HEK293T (cell line): ENCODE measurements at regions not wholly inside any gene's neighbourhood (a gene's known extent, or its start where the extent isn't known, plus 50 kb on each side); places are given as distances from the start of the nearest gene placed in this dataset.

ENCODE experiments used
- CTCF ChIA-PET: fragments of 350-600 bp; formaldehyde crosslinking; extraction: SDS; loops from one replicate; lab custom pipeline; 2021; ENCODE audit warnings: antibody characterized with exemption, inconsistent platforms; lab: Yijun Ruan, JAX
- POLR2A ChIA-PET: fragments of 350-600 bp; formaldehyde crosslinking; extraction: SDS; loops from one replicate; lab custom pipeline; 2020; ENCODE audit warnings: antibody characterized with exemption, inconsistent platforms; lab: Yijun Ruan, JAX
- DNase-seq: peaks from one replicate; pipeline ENCODE4 v3.0.0; 2012; ENCODE audit warnings: mixed read lengths; ENCODE audit errors: extremely low spot score
- ARNT ChIP-seq: fragments of 450-650 bp; IDR thresholded peaks from 2 replicates; pipeline ENCODE4 v1.6.1; 2017; ENCODE audit warnings: mild to moderate bottlenecking
- BHLHE40 ChIP-seq: fragments of 450-650 bp; IDR thresholded peaks from 2 replicates; pipeline ENCODE4 v1.6.1; 2016; ENCODE audit warnings: mild to moderate bottlenecking, moderate library complexity, borderline replicate concordance
- CTBP1 ChIP-seq: fragments of 450-650 bp; IDR thresholded peaks from 2 replicates; pipeline ENCODE4 v1.6.1; 2016; ENCODE audit warnings: borderline replicate concordance
- ELF4 ChIP-seq: fragments of 450-650 bp; IDR thresholded peaks from 2 replicates; pipeline ENCODE4 v1.6.1; 2017; ENCODE audit warnings: antibody characterized with exemption
- FOXA1 ChIP-seq: fragments of 450-650 bp; IDR thresholded peaks from 2 replicates; pipeline ENCODE4 v1.6.1; 2016; ENCODE audit warnings: mild to moderate bottlenecking
- FOXK2 ChIP-seq: fragments of 450-650 bp; IDR thresholded peaks from 2 replicates; pipeline ENCODE4 v1.6.1; 2016; ENCODE audit warnings: mild to moderate bottlenecking
- FOXM1 ChIP-seq: fragments of 450-650 bp; IDR thresholded peaks from 2 replicates; pipeline ENCODE4 v1.6.1; 2017; ENCODE audit warnings: mild to moderate bottlenecking, borderline replicate concordance
- HDGF ChIP-seq: fragments of 450-650 bp; IDR thresholded peaks from 2 replicates; pipeline ENCODE4 v1.6.1; 2017; ENCODE audit warnings: antibody characterized with exemption, borderline replicate concordance
- L3MBTL2 ChIP-seq: fragments of 450-650 bp; conservative IDR thresholded peaks from 2 replicates; pipeline ENCODE4 v1.6.1; 2016; ENCODE audit warnings: mild to moderate bottlenecking
- LEF1 ChIP-seq: fragments of 450-650 bp; IDR thresholded peaks from 2 replicates; pipeline ENCODE4 v1.6.1; 2017; ENCODE audit warnings: mild to moderate bottlenecking, borderline replicate concordance
- NFRKB ChIP-seq: fragments of 450-650 bp; IDR thresholded peaks from 2 replicates; pipeline ENCODE4 v1.6.1; 2016; ENCODE audit warnings: mild to moderate bottlenecking, moderate library complexity
- SP1 ChIP-seq: fragments of 450-650 bp; IDR thresholded peaks from 2 replicates; pipeline ENCODE4 v1.6.1; 2017
- SUZ12 ChIP-seq: fragments of 450-650 bp; IDR thresholded peaks from 2 replicates; pipeline ENCODE4 v1.6.1; 2016; ENCODE audit warnings: mild to moderate bottlenecking
- TARDBP ChIP-seq: fragments of 450-650 bp; IDR thresholded peaks from 2 replicates; pipeline ENCODE4 v1.6.1; 2016
- ZNF384 ChIP-seq: fragments of 450-650 bp; IDR thresholded peaks from 2 replicates; pipeline ENCODE4 v1.6.1; 2016
- TF ChIP-seq, protein P1 (sequence below): fragments of 450-650 bp; IDR thresholded peaks from 2 replicates; pipeline ENCODE4 v1.6.1; 2016

DNA sequence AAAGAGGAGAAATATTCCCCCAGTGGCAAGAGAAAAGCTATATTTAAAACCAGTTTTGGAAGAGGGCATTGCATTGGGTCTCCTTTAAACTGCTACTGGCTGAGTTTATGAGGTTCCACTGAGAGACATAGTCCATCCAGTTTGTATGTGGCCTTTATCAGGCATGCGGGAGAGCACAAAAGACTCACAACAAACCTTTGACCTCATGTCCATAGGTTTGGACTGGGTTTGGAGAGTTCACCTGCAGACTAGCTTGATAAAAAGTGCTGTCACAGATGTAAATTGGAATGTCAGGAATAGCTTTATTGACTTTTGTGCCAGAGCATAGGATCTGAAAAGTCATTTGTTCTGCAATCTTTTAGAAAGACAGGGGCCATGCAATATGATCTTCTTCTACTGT lies 131.0 kb upstream of the NRIP1 start:
- POLR2A ChIA-PET = no interaction called here
- no peak for TF ChIP-seq FOXM1
- TF ChIP-seq CTBP1 = no peak
- no peak for TF ChIP-seq L3MBTL2
- no peak for TF ChIP-seq BHLHE40
- TF ChIP-seq, protein P1, sequence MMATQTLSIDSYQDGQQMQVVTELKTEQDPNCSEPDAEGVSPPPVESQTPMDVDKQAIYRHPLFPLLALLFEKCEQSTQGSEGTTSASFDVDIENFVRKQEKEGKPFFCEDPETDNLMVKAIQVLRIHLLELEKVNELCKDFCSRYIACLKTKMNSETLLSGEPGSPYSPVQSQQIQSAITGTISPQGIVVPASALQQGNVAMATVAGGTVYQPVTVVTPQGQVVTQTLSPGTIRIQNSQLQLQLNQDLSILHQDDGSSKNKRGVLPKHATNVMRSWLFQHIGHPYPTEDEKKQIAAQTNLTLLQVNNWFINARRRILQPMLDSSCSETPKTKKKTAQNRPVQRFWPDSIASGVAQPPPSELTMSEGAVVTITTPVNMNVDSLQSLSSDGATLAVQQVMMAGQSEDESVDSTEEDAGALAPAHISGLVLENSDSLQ = no peak
- no peak for TF ChIP-seq NFRKB
- TF ChIP-seq HDGF = no peak
- TF ChIP-seq SP1 = no peak
- no peak for TF ChIP-seq LEF1
- TF ChIP-seq ARNT = no peak
- TF ChIP-seq FOXA1 = no peak
- TF ChIP-seq SUZ12 = no peak
- no peak for TF ChIP-seq TARDBP
- no peak for TF ChIP-seq ELF4
- TF ChIP-seq FOXK2 = no peak
- no peak for TF ChIP-seq ZNF384
- no peak for DNase-seq
- CTCF ChIA-PET = interaction anchor here (0.6 kb wide), 1 partner anchor 741 kb away, joined by 3 read pairs; no protein-coding TSS in a partner anchor

DNA sequence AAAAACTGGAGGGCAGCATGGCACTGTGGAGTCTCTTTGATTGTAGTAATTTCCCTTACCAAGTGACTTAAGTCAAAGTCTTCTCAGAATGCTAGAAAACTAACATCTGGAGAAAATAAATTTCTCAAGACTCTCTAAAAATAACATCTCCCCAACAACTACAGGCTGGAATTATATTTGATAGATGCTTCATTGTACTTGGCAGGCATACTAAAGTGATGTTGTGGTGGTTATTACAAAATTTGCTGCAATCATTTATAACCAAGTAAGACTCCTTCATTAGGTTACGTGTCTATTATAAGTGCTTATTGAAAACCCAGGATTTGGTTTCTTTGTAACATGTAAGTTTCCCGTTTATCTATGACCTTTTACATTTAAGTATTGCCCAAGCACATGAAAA lies 132.9 kb upstream of the NRIP1 start:
- POLR2A ChIA-PET = no interaction called here
- TF ChIP-seq ZNF384 (no peak), TARDBP (no peak), FOXM1 (no peak), ARNT (no peak), ELF4 (no peak), L3MBTL2 (no peak), LEF1 (no peak), HDGF (no peak), SP1 (no peak), FOXK2 (no peak), FOXA1 (no peak), SUZ12 (no peak), NFRKB (no peak), BHLHE40 (no peak), CTBP1 (no peak)
- TF ChIP-seq, protein P1 = no peak

DNA sequence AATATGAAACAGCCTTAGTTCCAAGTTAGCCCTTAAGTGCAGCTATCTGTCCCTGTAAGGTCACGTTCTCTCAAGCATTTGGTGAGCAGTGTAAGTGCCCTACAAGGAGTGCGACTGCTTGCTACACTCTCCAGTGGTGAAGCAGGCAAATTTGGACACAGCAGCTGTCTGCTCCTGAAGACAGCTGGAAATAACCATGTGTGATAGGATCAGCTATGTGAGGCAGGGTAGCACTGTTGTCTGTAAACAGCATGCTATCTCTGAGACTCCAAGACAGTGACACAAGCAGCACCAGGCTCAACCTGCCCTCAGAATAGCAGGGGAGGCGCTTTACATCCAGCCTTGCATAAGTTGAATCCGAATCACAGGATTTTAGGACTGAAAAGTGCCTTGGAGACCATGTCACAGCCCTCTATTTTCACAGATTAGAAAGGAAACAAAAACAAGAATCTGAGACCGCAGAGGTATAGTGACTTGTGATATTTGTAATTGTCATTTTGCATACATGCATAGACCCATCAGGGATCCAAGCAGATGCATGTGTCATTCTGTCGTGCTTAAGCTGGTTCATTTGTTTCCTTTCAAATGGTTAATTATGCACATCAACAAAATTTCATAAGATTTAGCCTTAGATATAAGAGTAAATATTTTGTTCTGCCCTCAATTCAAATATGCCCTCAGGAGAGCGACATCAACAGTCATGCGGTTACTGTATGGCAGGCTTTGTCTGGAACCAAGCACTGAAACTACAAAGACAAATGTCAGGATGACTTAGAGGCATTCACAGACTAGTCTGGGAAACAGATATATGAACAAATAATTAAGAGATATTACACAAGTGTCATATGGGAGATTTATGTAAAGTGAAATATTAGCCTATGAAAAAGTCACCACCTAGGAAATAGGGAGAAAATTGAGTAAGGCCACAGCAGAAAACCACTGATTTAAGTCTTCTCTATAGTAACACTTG lies 134.9 kb upstream of the NRIP1 start:
- CTCF ChIA-PET = interaction anchor here (0.7 kb wide), 1 partner anchor 144 kb away, joined by 3 read pairs; no protein-coding TSS in a partner anchor
- no peak for DNase-seq
- POLR2A ChIA-PET = interaction anchor here (1.4 kb wide), 1 partner anchor 135 kb away, joined by 4 read pairs; the partner anchor contains the start of gene NRIP1
- TF ChIP-seq FOXA1 = no peak
- no peak for TF ChIP-seq SUZ12
- TF ChIP-seq, protein P1 = no peak
- TF ChIP-seq HDGF = no peak
- no peak for TF ChIP-seq TARDBP
- TF ChIP-seq SP1 = no peak
- TF ChIP-seq FOXM1 = no peak
- TF ChIP-seq ELF4 = no peak
- TF ChIP-seq CTBP1 = no peak
- no peak for TF ChIP-seq LEF1
- TF ChIP-seq ZNF384 = no peak
- no peak for TF ChIP-seq ARNT
- TF ChIP-seq FOXK2 = no peak
- TF ChIP-seq L3MBTL2 = no peak
- no peak for TF ChIP-seq NFRKB

More for the DNA sequence above, 132.9 kb upstream of the NRIP1 start:
- DNase-seq = no peak
- CTCF ChIA-PET = no interaction called here

DNA sequence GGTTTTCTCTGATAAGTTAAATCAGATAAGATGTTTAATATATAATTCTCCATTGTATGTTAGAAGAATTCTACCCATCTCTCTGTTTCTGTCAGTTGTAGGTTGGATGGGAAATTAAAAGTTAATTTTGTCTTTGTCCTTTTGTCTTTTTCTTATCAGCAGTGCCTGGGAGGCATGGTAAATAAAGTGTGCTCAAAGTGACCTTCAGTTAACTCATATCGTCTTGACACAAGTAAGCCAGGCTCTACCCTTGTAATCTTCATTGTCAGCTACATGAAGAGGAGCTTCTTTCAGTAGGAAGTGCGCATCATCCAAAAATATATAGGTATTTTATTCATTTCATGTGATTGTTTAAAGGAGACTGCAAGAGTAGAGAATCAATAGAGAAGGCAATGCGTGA lies 138.9 kb upstream of the NRIP1 start:
- DNase-seq = no peak
- POLR2A ChIA-PET = no interaction called here
- CTCF ChIA-PET = no interaction called here
- TF ChIP-seq FOXA1 = no peak

DNA sequence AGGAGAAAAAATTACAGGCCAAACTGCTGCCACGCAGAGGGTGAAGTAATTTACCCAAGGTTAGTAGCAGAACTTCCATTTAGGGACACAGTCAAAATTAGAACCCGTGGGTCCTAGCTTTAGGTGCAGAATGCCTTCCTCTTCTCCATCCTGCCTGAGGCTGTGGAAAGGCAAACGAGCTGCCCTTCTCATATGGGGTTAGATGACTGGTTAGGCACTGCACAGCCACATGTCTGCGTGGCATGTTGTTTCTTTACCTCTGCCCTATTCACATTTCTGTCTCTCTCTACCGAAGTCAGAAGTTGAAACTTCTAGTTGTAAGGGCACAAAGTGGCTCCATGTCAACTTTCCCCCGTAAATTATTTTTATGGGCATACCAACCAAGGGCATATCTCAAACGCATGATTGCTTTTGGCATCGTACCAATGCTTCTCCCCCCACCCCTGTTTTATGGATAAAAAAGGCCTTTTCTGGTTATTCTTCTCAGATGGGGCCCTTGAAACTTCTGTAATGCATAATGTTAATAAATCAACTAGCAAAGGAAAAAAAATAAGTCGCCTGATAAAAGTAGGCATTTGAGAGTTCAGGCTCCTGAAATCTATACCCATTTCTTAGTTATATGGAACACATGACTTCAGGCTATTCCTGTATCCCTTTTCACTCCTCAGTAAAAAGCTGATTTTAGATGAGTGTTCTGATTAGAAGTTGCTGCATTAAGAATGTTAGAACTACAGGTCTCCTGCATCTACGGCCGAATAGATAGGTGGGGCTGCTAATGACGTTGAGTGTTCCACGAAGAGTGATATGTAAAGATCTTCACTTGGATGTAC lies 139.6 kb upstream of the NRIP1 start:
- ChIA-PET CTCF (no interaction called here), POLR2A (interaction anchor here (1.1 kb wide), 1 partner anchor 18 kb away, joined by 3 read pairs; no protein-coding TSS in a partner anchor)
- DNase-seq = peak; percentile 38
- TF ChIP-seq, protein P1 = peak; percentile 87
- peak; percentile 20; the same call in 1 of the 2 replicates for TF ChIP-seq CTBP1
- no peak for TF ChIP-seq TARDBP
- TF ChIP-seq FOXM1 = no peak
